ENCODE measurements at regions not wholly inside any gene's neighbourhood (a gene's known extent, or its start where the extent isn't known, plus 50 kb on each side); places are given as distances from the start of the nearest gene placed in this dataset.

DNA sequence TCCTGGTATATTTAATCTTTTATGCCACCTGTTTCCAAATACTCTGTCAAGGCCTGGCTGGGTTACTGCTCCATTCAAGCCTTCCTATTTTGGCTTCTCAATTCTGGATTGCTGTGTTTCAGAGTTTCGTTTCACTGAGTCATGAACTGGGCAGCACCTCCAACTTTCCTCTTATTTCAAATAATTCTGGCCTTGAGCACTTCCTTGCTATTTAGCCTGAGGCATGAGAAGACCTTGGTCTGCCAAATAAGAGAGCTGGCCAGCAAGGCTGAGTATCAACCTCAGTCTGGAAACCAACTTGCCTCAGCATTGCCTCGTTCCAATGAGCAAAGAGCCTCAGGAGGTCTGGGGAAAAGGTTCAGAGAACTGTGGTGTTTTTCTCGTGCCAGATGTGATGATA lies 66.6 kb downstream of the TNFAIP3 start:
- H3K4me3 ChIP-seq (ENCODE audit: low read length in 3 of 3) = no peak overlapping the region
- TF ChIP-seq CTCF (IDR thresholded peaks at IDR 0.05; ENCODE audit: borderline replicate concordance, extremely low read depth, insufficient read depth) = no peak
- H3K9me3 ChIP-seq (ENCODE audit: control insufficient read depth in 2 of 3, insufficient read depth in 1 of 3, low read length in 3 of 3) = peaks cover 0 to 3% (median 2%) of the 10 kb centered on the region in 3 donors
- H3K27ac ChIP-seq (ENCODE audit: low read depth in 2 of 2, low read length in 2 of 2) = no peak overlapping the region
- H3K27me3 ChIP-seq (ENCODE audit: control insufficient read depth, insufficient read depth, low read length) = no peaks in the 10 kb centered on the region
- no peaks in the 10 kb centered on the region for H3K4me1 ChIP-seq (ENCODE audit: control insufficient read depth in 2 of 3, insufficient read depth in 2 of 3, low read depth in 1 of 3, low read length in 3 of 3)
- DNase-seq (no peak), FAIRE-seq (no peak)
- intact Hi-C loops (cut with DNase I) = no loop called here
- H3K9ac ChIP-seq (ENCODE audit: low read length in 3 of 3) = no peak overlapping the region
- no peaks in the 10 kb centered on the region for H3K36me3 ChIP-seq (ENCODE audit: control insufficient read depth in 2 of 3, insufficient read depth in 3 of 3, low read length in 3 of 3)

- no peaks in the 10 kb centered on the region for H3K36me3 ChIP-seq (ENCODE audit: control insufficient read depth in 2 of 3, insufficient read depth in 3 of 3, low read length in 3 of 3)
- TF ChIP-seq CTCF (IDR thresholded peaks at IDR 0.05; ENCODE audit: borderline replicate concordance, extremely low read depth, insufficient read depth) = no peak
- no peak overlapping the region for H3K4me3 ChIP-seq (ENCODE audit: low read length in 3 of 3)
- no peak for DNase-seq
- H3K27ac ChIP-seq (ENCODE audit: low read depth in 2 of 2, low read length in 2 of 2) = no peak overlapping the region
- no peaks in the 10 kb centered on the region for H3K27me3 ChIP-seq (ENCODE audit: control insufficient read depth, insufficient read depth, low read length)
- peaks cover 0 to 3% (median 3%) of the 10 kb centered on the region in 3 donors for H3K9me3 ChIP-seq (ENCODE audit: control insufficient read depth in 2 of 3, insufficient read depth in 1 of 3, low read length in 3 of 3)
- intact Hi-C loops (cut with DNase I) = no loop called here
- H3K9ac ChIP-seq (ENCODE audit: low read length in 3 of 3) = no peak overlapping the region
- no peaks in the 10 kb centered on the region for H3K4me1 ChIP-seq (ENCODE audit: control insufficient read depth in 2 of 3, insufficient read depth in 2 of 3, low read depth in 1 of 3, low read length in 3 of 3)
- FAIRE-seq = no peak
Measured at GRCh38 chr6:137936798-137937197, 69.7 kb downstream of the TNFAIP3 start.

GRCh38 chr6:137937834-137938233 lies 70.8 kb downstream of the TNFAIP3 start:
- H3K9me3 ChIP-seq (ENCODE audit: control insufficient read depth in 2 of 3, insufficient read depth in 1 of 3, low read length in 3 of 3) = peaks cover 0 to 3% (median 3%) of the 10 kb centered on the region in 3 donors
- intact Hi-C loops (cut with DNase I) = no loop called here
- H3K9ac ChIP-seq (ENCODE audit: low read length in 3 of 3) = no peak overlapping the region
- FAIRE-seq (peak; percentile 29), DNase-seq (no peak)
- no peaks in the 10 kb centered on the region for H3K27me3 ChIP-seq (ENCODE audit: control insufficient read depth, insufficient read depth, low read length)
- H3K27ac ChIP-seq (ENCODE audit: low read depth in 2 of 2, low read length in 2 of 2) = no peak overlapping the region
- no peak overlapping the region for H3K4me3 ChIP-seq (ENCODE audit: low read length in 3 of 3)
- H3K4me1 ChIP-seq (ENCODE audit: control insufficient read depth in 2 of 3, insufficient read depth in 2 of 3, low read depth in 1 of 3, low read length in 3 of 3) = no peaks in the 10 kb centered on the region
- no peak for TF ChIP-seq CTCF (IDR thresholded peaks at IDR 0.05; ENCODE audit: borderline replicate concordance, extremely low read depth, insufficient read depth)
- H3K36me3 ChIP-seq (ENCODE audit: control insufficient read depth in 2 of 3, insufficient read depth in 3 of 3, low read length in 3 of 3) = no peaks in the 10 kb centered on the region

- no peak for TF ChIP-seq CTCF (IDR thresholded peaks at IDR 0.05; ENCODE audit: borderline replicate concordance, extremely low read depth, insufficient read depth)
- peaks cover 0 to 3% (median 3%) of the 10 kb centered on the region in 3 donors for H3K9me3 ChIP-seq (ENCODE audit: control insufficient read depth in 2 of 3, insufficient read depth in 1 of 3, low read length in 3 of 3)
- H3K4me1 ChIP-seq (ENCODE audit: control insufficient read depth in 2 of 3, insufficient read depth in 2 of 3, low read depth in 1 of 3, low read length in 3 of 3) = no peaks in the 10 kb centered on the region
- no peak for DNase-seq
- no peaks in the 10 kb centered on the region for H3K36me3 ChIP-seq (ENCODE audit: control insufficient read depth in 2 of 3, insufficient read depth in 3 of 3, low read length in 3 of 3)
- no peak overlapping the region for H3K4me3 ChIP-seq (ENCODE audit: low read length in 3 of 3)
- intact Hi-C loops (cut with DNase I) = no loop called here
- H3K27me3 ChIP-seq (ENCODE audit: control insufficient read depth, insufficient read depth, low read length) = no peaks in the 10 kb centered on the region
- FAIRE-seq = no peak
- no peak overlapping the region for H3K9ac ChIP-seq (ENCODE audit: low read length in 3 of 3)
- no peak overlapping the region for H3K27ac ChIP-seq (ENCODE audit: low read depth in 2 of 2, low read length in 2 of 2)
Measured at GRCh38 chr6:137938770-137939379, 71.8 kb downstream of the TNFAIP3 start.
